ENCODE measurements at regions not wholly inside any gene's neighbourhood (a gene's known extent, or its start where the extent isn't known, plus 50 kb on each side); places are given as distances from the start of the nearest gene placed in this dataset.

- TF ChIP-seq CTCF (IDR thresholded peaks at IDR 0.05) (no peak), POLR2A (IDR thresholded peaks at IDR 0.05) (no peak)
These were observed 350.1 kb upstream of the KIF2B start for GRCh38 chr17:53472586-53472985.
